Endodermal cell (in vitro differentiated cells): ENCODE measurements at regions not wholly inside any gene's neighbourhood (a gene's known extent, or its start where the extent isn't known, plus 50 kb on each side); places are given as distances from the start of the nearest gene placed in this dataset.

Experiments
- DNase-seq: peaks from one replicate; pipeline ENCODE4 v3.0.0-alpha.2; 2017
- H3K27ac ChIP-seq: 2 replicates; pipeline ENCODE4 v1.5.1; 2013; ENCODE audit warnings: mild to moderate bottlenecking, low read depth, low read length, moderate library complexity
- H3K27me3 ChIP-seq: 2 replicates; pipeline ENCODE4 v1.6.1; 2013; ENCODE audit warnings: mild to moderate bottlenecking, low read length, moderate library complexity; ENCODE audit not compliant: insufficient read depth, control insufficient read depth, poor library complexity, severe bottlenecking
- H3K36me3 ChIP-seq: 2 replicates; pipeline ENCODE4 v1.7.0; 2013; ENCODE audit warnings: mild to moderate bottlenecking, low read length, moderate library complexity; ENCODE audit not compliant: control insufficient read depth, insufficient read depth
- H3K4me1 ChIP-seq: one replicate; pipeline ENCODE4 v1.7.0; 2013; ENCODE audit warnings: low read length; ENCODE audit not compliant: control insufficient read depth, insufficient read depth
- H3K4me3 ChIP-seq: 2 replicates; pipeline ENCODE4 v1.5.1; 2013; ENCODE audit warnings: mild to moderate bottlenecking, low read length, moderate library complexity
- H3K9ac ChIP-seq: 2 replicates; pipeline ENCODE4 v1.6.1; 2013; ENCODE audit warnings: mild to moderate bottlenecking, low read length, moderate library complexity; ENCODE audit not compliant: poor library complexity, severe bottlenecking; ENCODE audit errors: extremely low read depth
- H3K9me3 ChIP-seq: 2 replicates; pipeline ENCODE4 v1.6.1; 2013; ENCODE audit warnings: mild to moderate bottlenecking, low read length, moderate library complexity; ENCODE audit not compliant: control insufficient read depth
- H3K27ac Mint-ChIP-seq: 2 replicates; pipeline ENCODE4 v1.8.0; 2020; ENCODE audit warnings: mixed read lengths
- H3K27me3 Mint-ChIP-seq: 2 replicates; pipeline ENCODE4 v1.8.0; 2021; ENCODE audit warnings: mild to moderate bottlenecking, mixed read lengths; ENCODE audit not compliant: insufficient read depth
- H3K36me3 Mint-ChIP-seq: 2 replicates; pipeline ENCODE4 v1.8.0; 2020; ENCODE audit warnings: low read depth, mixed read lengths
- H3K4me1 Mint-ChIP-seq: 2 replicates; pipeline ENCODE4 v1.8.0; 2020; ENCODE audit warnings: mixed read lengths
- H3K4me3 Mint-ChIP-seq: 2 replicates; pipeline ENCODE4 v1.8.0; 2020; ENCODE audit warnings: mild to moderate bottlenecking, moderate library complexity, mixed read lengths
- H3K9me3 Mint-ChIP-seq: 2 replicates; pipeline ENCODE4 v1.8.0; 2020; ENCODE audit warnings: mild to moderate bottlenecking, mixed read lengths
- CTCF ChIP-seq: fragments of 200-600 bp; sonication (generic); conservative IDR thresholded peaks from 2 replicates; pipeline ENCODE4 v1.5.0; 2021; ENCODE audit warnings: antibody characterized with exemption, mild to moderate bottlenecking
- WGBS, 2 experiments: methylation state at CpG; one replicate each; pipeline versions ENCODE4 v1.1.5 to v1.1.7; 2013; ENCODE audit warnings: missing lambda C conversion rate in 2 of 2, mixed read lengths in 1 of 2; ENCODE audit not compliant: insufficient coverage in 1 of 2, insufficient read length in 1 of 2; 5-methylcytosine and 5-hydroxymethylcytosine counted together

GRCh38 chr4:60962286-60962685 is 237.8 kb upstream of the ADGRL3 start:
- Histone ChIP-seq H3K4me1 (no peaks in the 10 kb centered on the region), H3K36me3 (no peaks in the 10 kb centered on the region), H3K9ac (no peak overlapping the region), H3K27me3 (peaks cover 49% of the 10 kb centered on the region), H3K27ac (no peak overlapping the region), H3K4me3 (no peak overlapping the region), H3K9me3 (no peaks in the 10 kb centered on the region)
- DNase-seq: peak; percentile 59
- 77 to 87% methylated on average over 5 of the region's 5 CpGs for WGBS, 2 experiments
- H3K4me1 Mint-ChIP-seq: peaks cover 3% of the 10 kb centered on the region
- H3K4me3 Mint-ChIP-seq: no peak overlapping the region
- H3K36me3 Mint-ChIP-seq: no peaks in the 10 kb centered on the region
- no peak overlapping the region for H3K27ac Mint-ChIP-seq
- peaks cover 21% of the 10 kb centered on the region for H3K27me3 Mint-ChIP-seq
- no peaks in the 10 kb centered on the region for H3K9me3 Mint-ChIP-seq
- peak; percentile 70 for TF ChIP-seq CTCF

- no peaks in the 10 kb centered on the region for H3K36me3 ChIP-seq
- no peak overlapping the region for H3K9ac ChIP-seq
- Mint-ChIP-seq H3K4me3 (no peak overlapping the region), H3K9me3 (peaks cover 2% of the 10 kb centered on the region), H3K27ac (no peak overlapping the region), H3K27me3 (no peaks in the 10 kb centered on the region), H3K4me1 (no peaks in the 10 kb centered on the region), H3K36me3 (no peaks in the 10 kb centered on the region)
- H3K9me3 ChIP-seq: no peaks in the 10 kb centered on the region
- 82 to 87% methylated on average over 3 to 4 of the region's 4 CpGs for WGBS, 2 experiments
- no peaks in the 10 kb centered on the region for H3K27me3 ChIP-seq
- no peak for TF ChIP-seq CTCF
- no peak overlapping the region for H3K4me3 ChIP-seq
- DNase-seq: no peak
- no peak overlapping the region for H3K27ac ChIP-seq
- no peaks in the 10 kb centered on the region for H3K4me1 ChIP-seq
Observed at GRCh38 chr4:60981534-60981933, 218.6 kb upstream of the ADGRL3 start.

GRCh38 chr4:60989141-60989540 is 211.0 kb upstream of the ADGRL3 start:
- no peak for TF ChIP-seq CTCF
- H3K4me3 Mint-ChIP-seq: no peak overlapping the region
- whole genome bisulfite sequencing, 2 experiments: 80 to 100% methylated on average over 1 of the region's 1 CpG

More at GRCh38 chr4:60989141-60989540, 211.0 kb upstream of the ADGRL3 start:
- H3K36me3 ChIP-seq: no peaks in the 10 kb centered on the region
- H3K4me3 ChIP-seq: no peak overlapping the region
- no peaks in the 10 kb centered on the region for H3K36me3 Mint-ChIP-seq
- H3K27me3 ChIP-seq: no peaks in the 10 kb centered on the region
- no peaks in the 10 kb centered on the region for H3K9me3 Mint-ChIP-seq
- no peak overlapping the region for H3K27ac Mint-ChIP-seq
- no peak for DNase-seq
- H3K27ac ChIP-seq: no peak overlapping the region
- no peaks in the 10 kb centered on the region for H3K27me3 Mint-ChIP-seq
- no peaks in the 10 kb centered on the region for H3K4me1 ChIP-seq
- H3K9me3 ChIP-seq: no peaks in the 10 kb centered on the region
- no peak overlapping the region for H3K9ac ChIP-seq
- no peaks in the 10 kb centered on the region for H3K4me1 Mint-ChIP-seq
